HUES48 (cell line): ENCODE measurements at regions not wholly inside any gene's neighbourhood (a gene's known extent, or its start where the extent isn't known, plus 50 kb on each side); places are given as distances from the start of the nearest gene placed in this dataset.
"Not testable (repeated sequence)": the region's sequence is repeated elsewhere in the genome, so short reads cannot be mapped to it uniquely, and the experiment has no call there.

ENCODE experiments used
- H3K27ac ChIP-seq: one replicate; pipeline ENCODE4 v1.7.0; 2013; ENCODE audit warnings: low read depth, low read length, inconsistent platforms
- H3K27me3 ChIP-seq: 2 replicates; pipeline ENCODE4 v1.6.1; 2013; ENCODE audit warnings: mild to moderate bottlenecking, low read length; ENCODE audit not compliant: control insufficient read depth, insufficient read depth
- H3K36me3 ChIP-seq: 2 replicates; pipeline ENCODE4 v1.6.1; 2013; ENCODE audit warnings: low read length; ENCODE audit not compliant: control insufficient read depth, insufficient read depth
- H3K4me1 ChIP-seq: 2 replicates; pipeline ENCODE4 v1.6.1; 2013; ENCODE audit warnings: mild to moderate bottlenecking, low read length; ENCODE audit not compliant: control insufficient read depth, insufficient read depth
- H3K4me3 ChIP-seq: 2 replicates; pipeline ENCODE4 v1.5.1; 2013; ENCODE audit warnings: mild to moderate bottlenecking, low read depth, low read length
- H3K9ac ChIP-seq: 2 replicates; pipeline ENCODE4 v1.6.1; 2013; ENCODE audit warnings: mild to moderate bottlenecking, low read depth, low read length, moderate library complexity
- H3K9me3 ChIP-seq: 2 replicates; pipeline ENCODE4 v1.6.1; 2013; ENCODE audit warnings: low read length; ENCODE audit not compliant: control insufficient read depth, insufficient read depth

DNA sequence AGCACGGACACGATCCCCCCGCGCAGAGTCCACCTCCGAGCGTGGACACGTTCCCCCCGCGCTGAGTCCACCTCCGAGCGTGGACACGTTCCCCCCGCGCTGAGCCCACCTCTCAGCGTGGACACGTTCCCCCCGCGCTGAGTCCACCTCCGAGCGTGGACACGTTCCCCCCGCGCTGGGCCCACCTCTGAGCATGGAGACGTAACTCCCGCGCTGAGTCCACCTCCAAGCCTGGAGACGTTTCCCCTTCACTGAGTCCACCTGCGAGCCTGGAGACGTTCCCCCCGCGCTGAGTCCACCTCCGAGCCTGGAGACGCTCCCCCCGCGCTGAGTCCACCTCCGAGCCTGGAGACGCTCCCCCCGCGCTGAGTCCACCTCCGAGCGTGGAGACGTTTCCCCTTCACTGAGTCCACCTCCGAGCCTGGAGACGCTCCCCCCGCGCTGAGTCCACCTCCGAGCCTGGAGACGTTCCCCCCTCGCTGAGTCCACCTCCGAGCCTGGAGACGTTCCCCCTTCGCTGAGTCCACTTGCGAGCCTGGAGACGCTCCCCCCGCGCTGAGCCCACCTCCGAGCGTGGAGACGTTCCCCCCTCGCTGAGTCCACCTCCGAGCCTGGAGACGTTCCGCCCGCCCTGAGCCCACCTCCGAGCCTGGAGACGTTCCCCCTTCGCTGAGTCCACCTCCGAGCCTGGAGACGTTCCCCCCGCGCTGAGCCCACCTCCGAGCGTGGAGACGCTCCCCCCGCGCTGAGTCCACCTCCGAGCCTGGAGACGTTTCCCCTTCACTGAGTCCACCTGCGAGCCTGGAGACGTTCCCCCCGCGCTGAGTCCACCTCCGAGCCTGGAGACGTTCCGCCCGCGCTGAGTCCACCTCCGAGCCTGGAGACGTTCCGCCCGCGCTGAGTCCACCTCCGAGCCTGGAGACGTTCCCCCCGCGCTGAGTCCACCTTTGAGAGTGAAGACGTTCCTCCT, 97.0 kb downstream of the SOX1 start:
- H3K27ac ChIP-seq, H3K9me3 ChIP-seq, H3K4me3 ChIP-seq, H3K27me3 ChIP-seq, H3K36me3 ChIP-seq, H3K9ac ChIP-seq: not testable (repeated sequence)
- H3K4me1 ChIP-seq = peaks cover 41% of the 10 kb centered on the region

DNA sequence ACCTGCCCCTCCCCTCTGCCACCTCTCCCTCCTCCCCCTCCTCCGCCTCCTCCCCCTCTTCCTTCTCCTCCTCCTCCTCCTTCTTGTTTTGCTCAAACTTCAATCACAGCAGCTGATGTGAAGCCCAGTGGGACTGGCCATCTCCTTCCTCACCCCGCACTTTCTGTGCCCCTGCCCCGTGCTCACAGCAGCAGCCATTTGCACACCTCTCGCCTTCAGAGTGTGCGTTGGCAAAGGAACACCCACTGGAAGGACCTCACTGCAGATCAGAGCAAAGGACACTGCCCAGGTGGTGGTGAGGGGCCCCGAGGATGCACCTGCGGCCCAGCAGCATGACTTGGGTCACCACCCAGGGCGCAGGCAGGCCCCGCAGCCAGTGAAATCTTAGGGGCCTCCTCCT, 98.8 kb downstream of the SOX1 start:
- H3K9ac ChIP-seq = no peak overlapping the region
- no peak overlapping the region for H3K4me3 ChIP-seq
- H3K27me3 ChIP-seq = no peaks in the 10 kb centered on the region
- no peaks in the 10 kb centered on the region for H3K9me3 ChIP-seq
- H3K4me1 ChIP-seq = peaks cover 23% of the 10 kb centered on the region
- no peak overlapping the region for H3K27ac ChIP-seq
- no peaks in the 10 kb centered on the region for H3K36me3 ChIP-seq

DNA sequence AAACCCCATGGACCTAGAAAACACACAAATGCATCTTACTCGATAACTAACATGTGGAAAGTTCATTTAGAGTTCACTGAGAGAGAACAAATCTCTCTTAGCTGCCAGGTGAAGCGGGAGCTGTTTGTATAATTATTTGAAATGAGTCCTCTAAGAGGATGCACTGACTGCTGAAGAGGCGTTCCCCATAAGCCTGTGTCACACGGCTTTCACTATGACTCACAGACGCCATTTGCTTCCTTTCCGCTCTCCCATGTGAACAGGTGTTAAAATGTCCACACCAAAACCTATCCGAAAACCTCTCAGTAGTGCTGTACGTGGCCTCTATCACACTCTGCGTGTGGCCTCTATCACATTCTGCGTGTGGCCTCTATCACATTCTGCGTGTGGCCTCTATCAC, 101.8 kb downstream of the SOX1 start:
- H3K4me1 ChIP-seq = no peaks in the 10 kb centered on the region
- no peak overlapping the region for H3K9ac ChIP-seq
- no peaks in the 10 kb centered on the region for H3K36me3 ChIP-seq
- H3K27ac ChIP-seq = no peak overlapping the region
- H3K27me3 ChIP-seq = no peaks in the 10 kb centered on the region
- no peak overlapping the region for H3K4me3 ChIP-seq
- peaks cover under 1% of the 10 kb centered on the region; the same call in 1 of the 2 replicates for H3K9me3 ChIP-seq

DNA sequence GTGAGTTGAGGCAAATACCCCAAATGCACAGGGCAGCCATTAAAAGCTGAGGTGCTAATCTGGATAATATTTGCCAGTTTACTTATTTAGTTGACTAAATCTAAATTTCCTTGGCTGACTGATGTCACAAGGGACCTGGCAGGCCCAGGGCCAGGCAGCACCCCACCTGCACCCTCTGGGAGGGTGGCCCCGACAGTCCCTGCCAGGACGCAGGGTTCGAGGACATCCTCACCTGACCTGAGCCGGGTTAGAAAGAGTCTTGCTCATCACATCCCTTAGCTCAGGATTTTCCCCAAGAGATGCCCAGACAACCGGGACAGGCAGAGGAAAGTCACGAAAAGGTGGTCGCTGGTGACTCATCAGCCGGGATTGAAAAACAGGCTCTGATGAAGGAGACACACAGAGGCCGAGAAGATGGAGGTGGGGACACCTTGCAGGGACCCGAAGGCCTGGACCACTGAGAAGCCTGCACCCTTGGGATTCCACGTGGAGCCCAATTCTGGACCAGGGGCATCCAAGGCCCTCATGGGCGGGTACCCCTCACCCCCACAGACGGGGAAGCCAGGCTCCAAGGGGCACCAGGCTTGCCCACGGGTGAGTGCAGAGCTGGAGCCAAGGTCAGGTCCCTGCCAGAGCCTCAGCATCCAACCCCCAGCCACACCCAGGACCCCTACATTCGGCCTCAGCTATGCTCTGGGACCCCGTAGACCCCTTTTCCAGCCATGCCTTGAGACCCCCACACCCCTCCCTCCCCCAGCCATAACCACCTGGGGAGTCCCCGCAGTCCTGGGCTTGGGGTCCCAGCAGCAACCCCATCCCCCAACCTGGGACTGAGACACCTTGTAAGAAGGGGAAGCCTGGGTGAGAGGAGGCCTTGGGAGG, 103.2 kb downstream of the SOX1 start:
- Histone ChIP-seq H3K27me3 (no peaks in the 10 kb centered on the region), H3K36me3 (no peaks in the 10 kb centered on the region), H3K9ac (no peak overlapping the region), H3K27ac (no peak overlapping the region), H3K9me3 (peaks cover 4% of the 10 kb centered on the region; the same call in 1 of the 2 replicates), H3K4me1 (no peaks in the 10 kb centered on the region), H3K4me3 (no peak overlapping the region)

DNA sequence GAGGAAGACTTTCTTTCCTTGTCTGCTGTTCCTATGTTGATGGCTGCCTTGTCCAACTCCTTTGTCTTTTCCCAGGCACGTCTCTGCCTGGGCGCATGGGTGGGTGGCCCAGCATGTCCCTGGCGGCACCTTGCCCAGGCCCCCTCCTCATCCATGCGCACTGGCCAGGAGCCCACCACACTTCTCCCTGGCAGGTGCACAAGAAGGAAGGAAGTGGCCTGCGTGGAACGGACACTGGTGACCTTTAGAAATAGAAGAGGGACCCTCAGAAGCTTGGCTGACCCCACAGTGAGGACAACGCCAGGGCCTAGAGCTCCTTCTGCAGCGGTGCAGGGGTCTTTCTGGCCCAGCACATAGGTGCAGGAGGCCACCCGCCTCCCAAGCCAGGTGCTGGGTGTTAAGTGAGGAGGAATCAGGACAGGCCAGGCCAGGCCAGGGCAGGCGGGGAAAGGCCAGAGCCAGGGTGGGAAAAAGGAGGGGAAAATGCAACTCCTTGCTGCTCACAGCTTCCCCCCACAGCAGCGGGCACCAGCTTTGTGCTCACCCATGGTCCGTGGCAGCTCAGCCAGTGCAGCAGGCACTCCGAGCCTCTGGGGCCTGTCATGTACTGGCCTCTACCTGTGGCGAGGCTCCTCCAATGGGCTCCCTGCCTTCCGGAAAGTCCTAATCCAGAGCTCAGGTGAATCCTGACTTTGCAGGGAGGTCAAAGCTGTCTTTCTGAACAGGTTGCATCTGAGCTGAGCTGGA, 104.0 kb downstream of the SOX1 start:
- Histone ChIP-seq H3K9me3 (peaks cover 4% of the 10 kb centered on the region; the same call in 1 of the 2 replicates), H3K27me3 (no peaks in the 10 kb centered on the region), H3K9ac (no peak overlapping the region), H3K27ac (no peak overlapping the region), H3K4me3 (no peak overlapping the region), H3K4me1 (no peaks in the 10 kb centered on the region), H3K36me3 (no peaks in the 10 kb centered on the region)

DNA sequence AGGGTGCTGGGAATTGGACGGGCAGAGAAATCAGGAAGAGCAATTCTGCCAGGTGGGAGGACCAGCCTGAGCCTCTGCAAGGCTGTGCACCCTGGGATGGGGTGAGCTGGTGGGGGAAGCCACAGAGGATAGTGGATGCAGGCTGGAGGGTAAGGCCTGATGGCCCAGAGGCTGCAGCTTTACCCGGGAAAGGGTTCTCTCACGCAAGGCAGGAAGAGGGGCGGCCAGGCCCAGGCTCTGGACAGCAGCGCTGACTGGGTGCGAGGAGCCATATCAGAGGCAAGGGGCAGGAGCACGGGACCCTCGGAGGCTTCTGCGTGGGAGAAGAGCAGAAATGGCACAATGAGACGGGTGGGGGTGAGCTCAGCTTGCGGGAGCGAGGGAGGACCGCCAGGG, 104.6 kb downstream of the SOX1 start:
- Histone ChIP-seq H3K27ac (no peak overlapping the region), H3K9ac (no peak overlapping the region), H3K36me3 (no peaks in the 10 kb centered on the region), H3K4me3 (no peak overlapping the region), H3K4me1 (no peaks in the 10 kb centered on the region), H3K27me3 (no peaks in the 10 kb centered on the region), H3K9me3 (peaks cover 4% of the 10 kb centered on the region; the same call in 1 of the 2 replicates)

DNA sequence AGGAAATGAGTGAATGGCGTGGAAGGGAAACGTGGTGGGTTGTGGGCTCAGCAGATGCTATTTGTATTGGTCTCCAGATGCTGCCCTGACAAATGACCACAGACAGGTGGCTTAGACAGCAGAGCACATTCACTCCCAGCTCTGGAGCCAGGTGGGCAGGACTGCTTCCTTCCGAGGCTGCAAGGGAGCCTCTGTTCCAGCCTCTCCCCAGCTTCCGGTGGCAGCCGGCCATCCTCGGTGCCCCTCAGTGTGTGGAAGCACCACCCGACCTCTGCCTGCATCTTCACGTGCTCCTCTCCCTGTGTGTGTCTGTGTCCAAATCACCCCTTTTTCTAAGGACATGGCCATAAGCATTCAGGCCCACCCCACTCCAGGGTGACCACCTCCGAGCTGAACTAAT, 105.1 kb downstream of the SOX1 start:
- H3K4me1 ChIP-seq = no peaks in the 10 kb centered on the region
- H3K9ac ChIP-seq = no peak overlapping the region
- H3K36me3 ChIP-seq = no peaks in the 10 kb centered on the region
- H3K4me3 ChIP-seq = no peak overlapping the region
- H3K9me3 ChIP-seq = peaks cover 4% of the 10 kb centered on the region; the same call in 1 of the 2 replicates
- H3K27me3 ChIP-seq = no peaks in the 10 kb centered on the region
- no peak overlapping the region for H3K27ac ChIP-seq

DNA sequence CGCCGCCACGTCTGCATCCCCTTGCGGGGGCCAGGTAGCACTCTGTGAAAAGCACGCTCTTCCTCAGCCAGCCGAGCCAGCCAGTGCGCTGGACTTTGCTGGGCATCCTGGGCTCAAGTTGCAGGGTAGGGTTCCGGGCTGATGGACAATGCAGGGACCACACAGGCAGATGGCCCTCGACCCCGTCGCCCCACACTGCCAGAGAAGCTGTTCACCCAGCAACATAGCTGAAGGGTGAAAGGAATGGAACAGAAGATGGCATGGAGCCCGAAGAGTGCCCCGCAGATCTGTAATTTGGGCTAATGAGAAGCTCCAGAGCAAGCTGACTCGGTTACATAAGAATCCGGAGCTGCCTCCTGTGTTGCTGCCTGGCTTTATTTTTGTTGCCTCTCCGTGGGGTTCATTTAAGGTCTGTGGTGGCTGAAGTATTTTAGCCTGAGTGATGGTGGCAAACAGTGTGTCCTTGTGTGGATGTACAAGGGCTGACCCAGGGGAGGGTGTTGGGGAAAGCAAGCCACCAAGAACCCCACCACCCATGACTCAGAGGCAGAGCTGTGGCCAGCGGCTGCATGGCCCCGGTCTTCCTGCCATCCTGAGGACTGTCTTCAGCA, 105.8 kb downstream of the SOX1 start:
- no peaks in the 10 kb centered on the region for H3K36me3 ChIP-seq
- no peaks in the 10 kb centered on the region for H3K4me1 ChIP-seq
- H3K27ac ChIP-seq = no peak overlapping the region
- peaks cover 4% of the 10 kb centered on the region; the same call in 1 of the 2 replicates for H3K9me3 ChIP-seq
- H3K27me3 ChIP-seq = no peaks in the 10 kb centered on the region
- no peak overlapping the region for H3K4me3 ChIP-seq
- no peak overlapping the region for H3K9ac ChIP-seq

DNA sequence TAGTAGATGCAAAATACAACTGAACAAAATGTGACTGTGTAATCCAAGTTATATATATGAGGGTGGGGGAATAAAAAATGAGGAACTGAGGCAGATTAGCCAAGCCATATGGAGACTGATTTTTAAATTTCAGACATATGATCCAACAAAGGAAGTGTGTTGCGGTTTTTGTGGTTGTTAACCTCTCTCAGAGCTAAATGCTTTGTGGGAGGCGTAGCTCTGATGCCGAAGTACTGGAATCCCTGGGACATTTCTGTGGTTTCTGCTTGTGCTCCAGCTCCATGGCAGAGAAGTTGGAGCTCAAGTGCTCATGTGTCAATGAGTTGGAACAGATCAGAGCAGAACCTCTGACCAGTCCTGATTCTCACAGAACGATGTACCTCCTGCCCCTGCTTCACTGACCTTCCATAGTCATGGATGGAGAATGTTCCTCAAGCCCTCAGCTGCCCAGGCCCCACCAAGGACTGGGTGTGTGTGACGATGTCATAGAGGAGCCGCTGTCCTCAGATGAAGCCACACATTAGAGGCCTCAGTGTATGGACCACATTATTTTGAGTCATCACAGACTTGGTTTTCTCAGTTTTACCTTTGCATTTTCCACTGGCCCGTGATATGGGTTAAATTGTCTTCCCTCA, 107.6 kb downstream of the SOX1 start:
- no peak overlapping the region for H3K9ac ChIP-seq
- H3K4me3 ChIP-seq = no peak overlapping the region
- no peak overlapping the region for H3K27ac ChIP-seq
- no peaks in the 10 kb centered on the region for H3K4me1 ChIP-seq
- H3K36me3 ChIP-seq = no peaks in the 10 kb centered on the region
- peaks cover 4% of the 10 kb centered on the region; the same call in 1 of the 2 replicates for H3K9me3 ChIP-seq
- H3K27me3 ChIP-seq = no peaks in the 10 kb centered on the region
